Stimulated activated memory B cell treated with anti-CD40 and anti-IgM and Interleukin-4, amounts not matched to agents 10 μg/mL and 1 μg/mL and 100 μg/mL, for 72 hours (primary cell): ENCODE measurements at regions not wholly inside any gene's neighbourhood (a gene's known extent, or its start where the extent isn't known, plus 50 kb on each side); places are given as distances from the start of the nearest gene placed in this dataset.
"Not testable (repeated sequence)": the region's sequence is repeated elsewhere in the genome, so short reads cannot be mapped to it uniquely, and the experiment has no call there.

Source experiments
- ATAC-seq: fragments of 150-1000 bp; cut with Tn5 transposase; 2 replicates; pipeline ENCODE4 v1.10.0; 2021
- H3K27ac Mint-ChIP-seq: one replicate; pipeline ENCODE4 v1.8.0; 2022; ENCODE audit warnings: mild to moderate bottlenecking, mixed read lengths
- H3K27me3 Mint-ChIP-seq: one replicate; pipeline ENCODE4 v1.8.0; 2022; ENCODE audit warnings: mixed read lengths
- H3K36me3 Mint-ChIP-seq: one replicate; pipeline ENCODE4 v1.8.0; 2022; ENCODE audit warnings: mixed read lengths
- H3K4me1 Mint-ChIP-seq: one replicate; pipeline ENCODE4 v1.8.0; 2022; ENCODE audit warnings: mixed read lengths
- H3K4me3 Mint-ChIP-seq: one replicate; pipeline ENCODE4 v1.8.0; 2022; ENCODE audit warnings: mild to moderate bottlenecking, moderate library complexity, mixed read lengths
- H3K9me3 Mint-ChIP-seq: one replicate; pipeline ENCODE4 v1.8.0; 2022; ENCODE audit warnings: mixed read lengths

- H3K9me3 Mint-ChIP-seq, result peaks cover 1% of the 10 kb centered on the region
- no peak overlapping the region for H3K27ac Mint-ChIP-seq
- H3K36me3 Mint-ChIP-seq, result no peaks in the 10 kb centered on the region
- H3K4me3 Mint-ChIP-seq, result no peak overlapping the region
- H3K4me1 Mint-ChIP-seq, result no peaks in the 10 kb centered on the region
- no peaks in the 10 kb centered on the region for H3K27me3 Mint-ChIP-seq
- ATAC-seq, result no peak
Observed at GRCh38 chrX:13179100-13179499, 134.7 kb upstream of the FAM9C start.

- H3K36me3 Mint-ChIP-seq, result no peaks in the 10 kb centered on the region
- no peak overlapping the region for H3K27ac Mint-ChIP-seq
Observed at GRCh38 chrX:13177921-13178566, 133.6 kb upstream of the FAM9C start.

GRCh38 chrX:13175056-13175455 lies 130.6 kb upstream of the FAM9C start:
- no peaks in the 10 kb centered on the region for H3K9me3 Mint-ChIP-seq
- no peaks in the 10 kb centered on the region for H3K4me1 Mint-ChIP-seq
- no peaks in the 10 kb centered on the region for H3K36me3 Mint-ChIP-seq
- H3K4me3 Mint-ChIP-seq, result no peak overlapping the region
- ATAC-seq, result no peak
- no peak overlapping the region for H3K27ac Mint-ChIP-seq
- H3K27me3 Mint-ChIP-seq, result no peaks in the 10 kb centered on the region

More at GRCh38 chrX:13177921-13178566, 133.6 kb upstream of the FAM9C start:
- no peaks in the 10 kb centered on the region for H3K27me3 Mint-ChIP-seq
- H3K9me3 Mint-ChIP-seq, result no peaks in the 10 kb centered on the region
- H3K4me1 Mint-ChIP-seq, result no peaks in the 10 kb centered on the region
- no peak for ATAC-seq
- H3K4me3 Mint-ChIP-seq, result no peak overlapping the region

GRCh38 chrX:13170966-13171558 lies 126.6 kb upstream of the FAM9C start:
- Mint-ChIP-seq H3K4me3 (no peak overlapping the region), H3K36me3 (no peaks in the 10 kb centered on the region), H3K9me3 (peaks cover 3% of the 10 kb centered on the region), H3K4me1 (peaks cover 18% of the 10 kb centered on the region), H3K27me3 (no peaks in the 10 kb centered on the region), H3K27ac (no peak overlapping the region)
- no peak for ATAC-seq

GRCh38 chrX:13169684-13170083 lies 125.3 kb upstream of the FAM9C start:
- Mint-ChIP-seq H3K9me3 (peaks cover 3% of the 10 kb centered on the region), H3K36me3 (no peaks in the 10 kb centered on the region), H3K4me3 (no peak overlapping the region), H3K27me3 (no peaks in the 10 kb centered on the region), H3K4me1 (peaks cover 18% of the 10 kb centered on the region), H3K27ac (no peak overlapping the region)
- no peak for ATAC-seq

- Mint-ChIP-seq H3K9me3 (peaks cover 3% of the 10 kb centered on the region), H3K4me3 (no peak overlapping the region), H3K36me3 (no peaks in the 10 kb centered on the region), H3K27me3 (no peaks in the 10 kb centered on the region), H3K27ac (peak overlapping the region; percentile 59), H3K4me1 (peaks cover 18% of the 10 kb centered on the region)
- no peak for ATAC-seq
Observed at GRCh38 chrX:13168269-13168668, 123.8 kb upstream of the FAM9C start.

GRCh38 chrX:13167481-13168231 lies 123.2 kb upstream of the FAM9C start:
- no peak for ATAC-seq
- Mint-ChIP-seq H3K27me3 (no peaks in the 10 kb centered on the region), H3K4me3 (peak overlapping the region; percentile 37)

GRCh38 chrX:13165266-13166189 lies 121.1 kb upstream of the FAM9C start:
- no peak for ATAC-seq
- no peak overlapping the region for H3K4me3 Mint-ChIP-seq
- H3K36me3 Mint-ChIP-seq, result no peaks in the 10 kb centered on the region
- H3K4me1 Mint-ChIP-seq, result peaks cover 18% of the 10 kb centered on the region
- H3K27ac Mint-ChIP-seq, result peak overlapping the region; percentile 32
- peaks cover 3% of the 10 kb centered on the region for H3K9me3 Mint-ChIP-seq
- H3K27me3 Mint-ChIP-seq, result no peaks in the 10 kb centered on the region

More at GRCh38 chrX:13167481-13168231, 123.2 kb upstream of the FAM9C start:
- Mint-ChIP-seq H3K36me3 (no peaks in the 10 kb centered on the region), H3K9me3 (peaks cover 3% of the 10 kb centered on the region), H3K4me1 (peaks cover 18% of the 10 kb centered on the region), H3K27ac (peak overlapping the region; percentile 59)

GRCh38 chrX:13164611-13165010 lies 120.2 kb upstream of the FAM9C start:
- Mint-ChIP-seq H3K36me3 (no peaks in the 10 kb centered on the region), H3K27ac (no peak overlapping the region), H3K9me3 (peaks cover 3% of the 10 kb centered on the region)

GRCh38 chrX:13162772-13163410 lies 118.5 kb upstream of the FAM9C start:
- no peaks in the 10 kb centered on the region for H3K27me3 Mint-ChIP-seq
- no peak for ATAC-seq
- peaks cover 3% of the 10 kb centered on the region for H3K9me3 Mint-ChIP-seq
- no peak overlapping the region for H3K4me3 Mint-ChIP-seq
- H3K4me1 Mint-ChIP-seq, result peaks cover 9% of the 10 kb centered on the region
- H3K27ac Mint-ChIP-seq, result no peak overlapping the region
- H3K36me3 Mint-ChIP-seq, result no peaks in the 10 kb centered on the region

More at GRCh38 chrX:13164611-13165010, 120.2 kb upstream of the FAM9C start:
- no peak overlapping the region for H3K4me3 Mint-ChIP-seq
- no peak for ATAC-seq
- H3K4me1 Mint-ChIP-seq, result peaks cover 18% of the 10 kb centered on the region
- no peaks in the 10 kb centered on the region for H3K27me3 Mint-ChIP-seq

GRCh38 chrX:13159886-13160285 lies 115.5 kb upstream of the FAM9C start:
- Mint-ChIP-seq H3K27me3 (no peaks in the 10 kb centered on the region), H3K4me3 (no peak overlapping the region), H3K36me3 (no peaks in the 10 kb centered on the region), H3K9me3 (no peaks in the 10 kb centered on the region), H3K4me1 (no peaks in the 10 kb centered on the region), H3K27ac (no peak overlapping the region)
- ATAC-seq, result no peak

- ATAC-seq, result no peak
- Mint-ChIP-seq H3K27me3 (no peaks in the 10 kb centered on the region), H3K4me3 (no peak overlapping the region), H3K27ac (no peak overlapping the region), H3K36me3 (no peaks in the 10 kb centered on the region), H3K9me3 (no peaks in the 10 kb centered on the region), H3K4me1 (no peaks in the 10 kb centered on the region)
Observed at GRCh38 chrX:13158911-13159310, 114.5 kb upstream of the FAM9C start.

- not testable (repeated sequence) for H3K36me3 Mint-ChIP-seq, H3K4me1 Mint-ChIP-seq, H3K9me3 Mint-ChIP-seq, H3K27ac Mint-ChIP-seq, ATAC-seq, H3K27me3 Mint-ChIP-seq, H3K4me3 Mint-ChIP-seq
Observed at GRCh38 chrX:13155550-13155949, 111.1 kb upstream of the FAM9C start.

GRCh38 chrX:13153796-13154195 lies 109.4 kb upstream of the FAM9C start:
- no peak overlapping the region for H3K27ac Mint-ChIP-seq
- H3K36me3 Mint-ChIP-seq, result no peaks in the 10 kb centered on the region
- H3K4me3 Mint-ChIP-seq, result no peak overlapping the region
- no peaks in the 10 kb centered on the region for H3K4me1 Mint-ChIP-seq
- no peaks in the 10 kb centered on the region for H3K9me3 Mint-ChIP-seq
- no peak for ATAC-seq
- no peaks in the 10 kb centered on the region for H3K27me3 Mint-ChIP-seq
